GM19328 (cell line): ENCODE measurements at regions not wholly inside any gene's neighbourhood (a gene's known extent, or its start where the extent isn't known, plus 50 kb on each side); places are given as distances from the start of the nearest gene placed in this dataset.
"Not testable (repeated sequence)": the region's sequence is repeated elsewhere in the genome, so short reads cannot be mapped to it uniquely, and the experiment has no call there.

Source experiments
- ATAC-seq: cut with Tn5 transposase; IDR thresholded peaks from one replicate; pipeline ENCODE4 v1.9.1; 2021; ENCODE audit warnings: mild to moderate bottlenecking, moderate library complexity; ENCODE audit not compliant: unreplicated experiment

DNA sequence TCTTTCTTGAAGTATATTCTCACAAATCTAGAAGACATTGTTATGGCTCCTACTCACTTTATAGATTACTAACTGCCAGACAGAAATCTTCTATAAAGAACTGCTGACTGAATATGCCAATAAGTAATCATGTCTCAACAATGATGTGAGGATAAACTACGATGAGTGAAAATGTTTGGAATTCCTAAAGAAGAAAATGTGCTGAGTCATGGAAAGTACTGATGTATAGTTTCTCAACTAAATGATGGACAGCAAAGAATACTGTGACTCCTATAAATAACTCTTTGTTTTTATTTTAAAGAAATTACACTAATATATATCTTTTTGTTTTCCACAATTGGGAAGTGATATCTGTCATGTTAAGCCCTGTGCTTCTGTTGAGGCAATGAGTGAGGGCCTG lies 232.9 kb downstream of the LNPK start:
- ATAC-seq = no peak

DNA sequence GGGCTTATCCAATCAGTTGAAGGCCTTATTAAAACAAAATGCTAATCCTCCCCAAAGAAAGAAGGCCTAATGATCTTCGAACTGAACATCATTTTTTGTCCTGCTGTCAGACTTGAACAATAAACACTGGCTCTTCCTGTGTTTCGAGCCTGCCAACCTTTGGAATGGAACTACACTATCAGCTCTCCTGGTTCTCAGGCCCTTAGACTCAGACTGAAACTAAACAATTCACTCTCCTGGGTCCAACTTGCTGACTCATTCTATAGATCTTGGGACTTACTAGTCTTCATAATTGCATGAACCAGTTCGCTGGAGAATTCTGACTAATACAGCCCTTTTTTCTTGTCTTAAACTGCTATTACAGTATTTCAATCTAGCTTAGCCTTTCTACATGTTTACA lies 235.2 kb downstream of the LNPK start:
- no peak for ATAC-seq

DNA sequence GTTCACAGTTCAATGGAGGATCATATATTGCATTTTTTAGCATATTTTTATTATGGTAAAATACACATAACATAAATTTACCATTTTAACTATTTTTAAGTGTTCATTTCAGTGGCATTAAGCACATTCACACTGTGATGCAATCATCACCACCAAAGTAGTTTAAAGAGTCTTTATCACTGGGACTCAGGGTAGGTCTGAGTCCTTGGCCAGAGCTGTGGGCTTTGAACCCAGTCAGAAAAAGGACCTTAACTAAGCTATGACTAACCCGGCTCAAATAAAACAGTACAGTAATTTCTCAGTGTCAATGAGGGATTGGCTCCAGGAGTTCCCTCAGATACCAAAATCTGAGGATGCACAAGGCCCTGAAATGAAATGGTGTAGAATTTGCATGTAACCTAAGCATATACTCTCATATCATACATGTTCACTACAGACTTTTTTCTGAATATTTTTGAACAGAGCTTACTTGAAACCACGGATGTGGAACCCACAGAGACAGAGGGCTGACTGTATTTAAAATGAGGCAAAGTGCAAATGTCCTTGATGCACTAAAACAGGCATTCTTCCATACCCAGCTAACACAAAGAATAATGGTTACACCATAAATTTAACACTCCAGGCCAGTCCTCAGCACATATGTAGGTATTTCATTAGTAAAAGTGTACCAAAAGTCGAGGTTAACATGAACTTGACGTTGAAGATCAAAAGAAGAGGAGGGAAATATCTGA lies 246.2 kb downstream of the LNPK start:
- no peak for ATAC-seq

DNA sequence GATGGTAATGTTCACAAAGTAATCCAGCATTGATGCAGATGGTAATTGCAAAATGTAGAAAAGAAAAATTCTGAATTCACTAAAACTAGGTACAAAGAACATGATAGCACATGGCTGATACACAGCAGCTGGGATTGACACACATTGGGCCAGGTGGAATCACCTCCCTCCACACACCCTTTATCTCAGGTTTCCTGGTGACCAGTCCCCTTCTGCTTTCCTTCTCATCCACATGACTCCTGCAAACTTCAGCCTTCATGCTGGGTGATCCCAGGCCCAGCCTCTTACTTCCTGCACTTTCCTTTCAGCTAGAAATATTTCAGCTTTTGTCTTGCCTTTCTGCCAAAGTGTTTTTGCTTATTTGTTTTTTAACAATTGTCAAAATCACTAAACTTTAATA lies 246.9 kb downstream of the LNPK start:
- ATAC-seq = no peak

DNA sequence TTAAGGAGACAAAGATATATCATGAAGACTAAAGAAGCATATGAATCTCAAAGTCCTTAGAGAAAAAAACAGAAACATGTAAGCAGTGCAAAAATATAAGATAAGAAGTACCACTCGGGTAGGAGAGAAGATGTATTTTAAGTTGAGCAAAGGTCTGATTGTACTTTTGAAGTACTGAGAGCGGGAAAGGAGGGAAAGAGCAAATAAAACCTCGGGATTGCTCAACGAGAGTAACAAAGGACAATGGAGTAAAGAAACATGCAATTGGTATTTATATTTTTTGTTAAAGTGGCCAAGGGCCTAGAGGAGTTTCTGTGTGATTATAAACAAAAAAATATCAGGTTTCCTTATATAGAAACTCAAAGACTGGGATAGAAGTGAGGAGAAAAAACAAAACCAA lies 251.9 kb downstream of the LNPK start:
- ATAC-seq = no peak

DNA sequence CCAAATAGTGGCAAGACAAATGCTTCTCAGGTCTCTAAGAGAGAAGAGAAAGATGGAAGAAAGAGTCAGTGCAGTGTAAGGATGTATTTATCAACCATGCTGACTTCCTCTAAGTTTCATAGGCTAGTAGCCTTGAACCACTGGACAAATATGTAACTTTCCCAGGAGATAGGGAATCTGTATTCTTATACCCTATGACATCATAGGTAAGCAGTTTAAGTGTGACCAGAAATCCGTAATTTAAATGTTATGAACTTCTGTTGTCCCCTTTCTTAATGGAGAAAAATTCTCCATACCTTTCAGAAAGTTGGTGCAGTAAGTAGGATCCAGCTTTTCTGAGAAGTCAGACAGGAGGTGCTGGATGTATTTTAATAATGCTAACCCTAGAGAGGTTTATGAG lies 256.2 kb downstream of the LNPK start:
- ATAC-seq = no peak

DNA sequence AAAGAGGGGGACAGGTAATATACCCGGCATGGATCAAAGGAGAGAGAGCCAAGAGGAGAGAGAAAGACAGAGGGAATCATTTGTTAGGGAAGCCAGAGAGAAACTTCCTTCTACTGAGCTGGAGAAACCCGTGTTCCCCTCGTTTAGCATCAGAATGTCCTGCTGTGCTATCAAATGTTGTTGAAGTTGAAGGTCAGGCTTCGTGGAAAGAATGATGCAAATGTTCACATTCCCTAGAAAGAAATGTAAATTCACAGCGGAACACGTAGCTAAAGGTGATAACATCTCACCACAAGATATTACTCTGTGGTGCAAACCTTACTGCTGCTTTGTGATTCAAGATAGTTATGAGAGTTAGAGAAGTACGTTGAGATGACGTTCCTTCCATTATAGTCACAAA lies 258.1 kb downstream of the LNPK start:
- ATAC-seq = no peak

DNA sequence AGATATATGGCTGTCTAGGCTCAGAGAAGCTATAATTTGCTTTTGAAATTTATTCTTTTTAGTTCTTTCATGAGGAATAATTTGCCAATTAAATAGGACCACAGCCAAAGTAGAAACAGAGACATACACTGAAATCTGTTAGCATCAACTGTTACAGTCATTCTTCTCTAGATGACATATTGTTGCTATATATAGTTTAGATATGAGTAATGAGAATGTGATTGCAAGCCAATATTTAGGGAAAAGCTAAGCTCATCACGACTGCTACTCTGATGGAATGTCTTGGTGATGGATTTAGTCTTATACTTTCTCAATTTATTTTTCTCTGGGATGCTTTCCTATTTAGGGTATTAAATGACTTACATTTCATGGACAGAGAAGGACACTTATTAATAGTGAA lies 259.1 kb downstream of the LNPK start:
- ATAC-seq = no peak

DNA sequence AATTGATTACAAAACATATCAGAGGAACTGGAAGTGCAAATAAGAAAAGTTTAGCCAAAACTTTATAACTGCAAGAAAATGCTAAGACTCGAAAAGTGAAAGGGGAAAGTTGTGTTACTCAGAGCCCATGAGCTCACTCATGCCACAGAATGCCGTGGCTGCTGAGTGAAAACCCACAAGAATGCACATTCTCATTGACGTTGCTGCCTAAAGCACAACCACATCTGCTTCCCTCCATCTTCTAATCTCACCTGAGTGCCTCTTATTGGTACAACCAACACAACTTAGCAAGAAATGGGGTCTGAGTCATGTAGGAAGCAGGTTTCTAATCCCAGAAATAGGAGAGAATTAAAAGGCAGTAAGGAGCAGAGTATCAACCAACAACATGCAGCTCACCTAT lies 259.7 kb downstream of the LNPK start:
- no peak for ATAC-seq

DNA sequence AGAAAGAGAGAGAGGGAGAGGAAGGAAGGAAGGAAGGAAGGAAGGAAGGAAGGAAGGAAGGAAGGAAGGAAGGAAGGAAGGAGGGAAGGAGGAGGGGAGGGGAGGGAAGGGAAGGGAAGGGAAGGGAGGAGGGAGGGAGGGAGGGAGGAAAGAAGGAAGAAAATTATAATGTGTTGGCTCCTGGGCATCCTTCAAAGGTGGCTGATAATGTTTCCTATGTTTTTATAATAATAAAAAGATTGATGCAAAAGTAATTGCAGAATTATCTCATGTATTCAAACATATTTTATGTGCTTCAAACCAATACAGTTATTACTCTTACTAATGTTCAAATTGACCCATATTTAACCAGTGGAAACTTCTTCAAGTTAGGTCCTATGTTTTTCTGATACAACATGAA lies 260.9 kb downstream of the LNPK start:
- no peak for ATAC-seq

DNA sequence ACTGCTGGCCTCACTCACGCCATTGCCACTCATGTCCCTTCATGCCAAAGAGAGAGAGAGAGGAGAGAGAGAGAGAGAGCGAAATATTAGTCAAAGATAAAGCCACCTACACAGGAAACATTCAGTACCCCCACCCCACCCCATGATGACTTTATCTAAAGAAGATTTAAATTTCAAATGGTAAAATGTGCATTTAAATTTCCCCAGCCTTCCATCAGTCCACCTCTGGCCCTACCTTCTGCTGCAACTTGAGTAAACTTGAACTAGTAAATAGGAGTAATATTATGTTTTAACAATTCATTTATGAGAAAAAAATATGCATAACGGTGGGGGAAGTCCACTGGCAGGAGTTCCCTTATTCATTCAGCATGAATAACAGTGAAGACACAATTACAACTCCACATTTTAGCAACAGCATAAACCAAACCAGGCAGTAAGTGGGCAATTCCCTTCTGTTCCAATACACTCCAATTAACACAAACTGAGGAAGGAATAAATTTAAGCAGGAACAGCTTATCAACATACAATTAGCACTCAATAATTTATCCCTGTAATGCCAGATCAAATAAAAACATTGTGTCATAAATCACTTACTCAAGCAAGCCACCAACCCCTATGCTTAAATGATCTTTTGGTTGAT lies 264.2 kb downstream of the LNPK start:
- ATAC-seq = no peak

DNA sequence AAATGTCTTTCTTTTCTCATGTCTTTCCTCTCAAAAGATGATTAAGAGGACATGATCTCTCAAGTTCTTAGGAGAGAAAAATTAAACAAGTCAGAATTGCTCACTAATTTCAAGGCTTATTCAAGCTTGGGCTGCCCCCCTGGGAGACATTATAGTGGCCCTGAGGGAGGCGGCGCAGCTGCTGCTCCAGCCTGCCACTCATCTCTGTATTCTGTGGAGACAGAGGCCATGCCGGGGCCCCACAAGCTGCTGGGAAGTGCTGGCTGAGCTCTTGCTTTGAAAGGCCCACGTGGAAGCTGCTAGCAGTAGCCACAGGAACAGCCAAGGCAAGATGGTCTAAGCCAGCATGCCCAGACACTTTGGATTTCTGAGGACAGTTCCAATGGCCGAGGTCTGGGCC lies 267.4 kb downstream of the LNPK start:
- ATAC-seq = no peak

DNA sequence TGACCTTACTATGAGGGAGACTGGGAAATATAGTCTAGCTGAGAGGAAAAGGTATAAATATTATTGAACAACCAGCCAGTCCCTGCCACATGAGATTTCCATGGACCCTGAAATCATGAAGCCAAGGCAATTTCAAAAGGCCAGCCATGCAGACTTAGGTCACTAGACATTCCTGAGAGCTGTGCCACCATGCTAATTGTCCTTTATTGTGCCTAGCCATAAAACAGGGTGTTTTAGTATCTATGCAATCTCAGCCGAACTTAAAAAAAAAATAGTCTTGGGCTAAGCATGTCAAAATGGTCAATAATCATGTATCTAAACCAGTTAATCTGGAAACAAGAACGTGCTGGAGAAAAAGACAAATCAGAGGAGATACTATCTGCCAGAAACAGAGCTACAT lies 269.5 kb downstream of the LNPK start:
- no peak for ATAC-seq

DNA sequence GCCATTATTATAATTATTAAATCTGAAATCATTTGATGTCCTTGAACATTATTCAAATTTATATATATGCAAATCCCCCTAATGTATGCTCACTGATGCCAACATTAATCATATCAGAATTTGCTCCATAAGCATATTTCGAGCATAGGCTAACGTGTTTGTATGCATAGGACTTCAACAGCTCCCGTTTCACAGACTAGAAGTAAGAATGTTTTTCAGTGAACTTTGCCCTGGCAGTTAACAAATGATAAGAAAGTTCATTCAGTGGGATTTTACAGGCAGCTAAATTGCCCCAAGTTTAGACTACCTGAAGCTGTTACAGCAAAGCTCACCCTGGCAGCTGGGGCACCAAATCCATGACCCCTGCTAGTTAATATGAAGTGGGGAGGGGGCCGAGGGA lies 272.0 kb downstream of the LNPK start:
- ATAC-seq = no peak

DNA sequence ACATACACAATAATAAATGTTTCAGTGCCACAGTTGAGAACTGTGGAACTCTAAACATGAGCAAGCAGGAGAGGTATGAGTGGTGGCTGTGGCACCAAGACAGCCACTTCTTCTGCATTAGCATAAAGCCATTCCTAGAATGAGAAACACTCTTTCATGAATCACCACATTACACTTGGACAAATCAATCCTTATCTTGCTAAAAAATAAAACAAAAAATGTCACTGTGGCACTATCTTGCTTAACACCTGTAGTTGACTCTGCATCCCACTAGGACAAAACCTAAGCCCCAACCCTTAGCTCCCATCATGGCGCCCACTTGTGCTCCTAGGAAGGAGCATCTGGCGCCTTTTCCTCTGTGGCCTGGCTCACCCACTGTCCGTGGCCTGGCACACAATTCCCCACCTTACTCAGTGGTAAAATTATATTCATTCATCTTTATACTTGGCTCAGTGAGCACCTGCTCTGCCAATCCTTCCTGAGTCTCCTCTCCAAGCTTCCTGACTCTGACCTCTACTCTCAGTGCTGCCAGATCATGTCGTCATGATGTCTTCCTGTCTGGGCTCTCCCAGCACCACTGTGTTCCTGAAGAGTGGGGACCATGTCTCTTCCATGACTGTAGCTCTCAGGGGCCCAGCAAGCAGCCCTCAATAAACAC lies 272.9 kb downstream of the LNPK start:
- ATAC-seq = no peak

DNA sequence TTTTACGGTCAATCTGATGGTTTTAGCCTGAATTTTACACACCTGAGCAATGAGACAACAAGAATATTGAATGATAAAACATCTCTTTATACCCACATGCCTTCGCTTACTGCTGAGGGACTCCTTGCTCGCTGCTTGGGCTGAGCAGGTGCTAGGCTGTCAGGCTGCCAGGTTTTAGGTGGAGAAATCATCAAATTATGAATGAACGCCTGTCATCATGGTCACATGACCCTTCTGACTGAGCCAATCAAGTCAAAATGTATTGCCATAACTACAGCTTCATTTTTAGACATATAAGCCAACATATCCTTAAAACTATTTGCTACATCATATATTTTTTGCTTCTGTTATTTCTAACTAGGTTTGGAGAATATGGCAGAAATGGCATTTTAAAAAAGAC lies 274.0 kb downstream of the LNPK start:
- ATAC-seq = no peak

DNA sequence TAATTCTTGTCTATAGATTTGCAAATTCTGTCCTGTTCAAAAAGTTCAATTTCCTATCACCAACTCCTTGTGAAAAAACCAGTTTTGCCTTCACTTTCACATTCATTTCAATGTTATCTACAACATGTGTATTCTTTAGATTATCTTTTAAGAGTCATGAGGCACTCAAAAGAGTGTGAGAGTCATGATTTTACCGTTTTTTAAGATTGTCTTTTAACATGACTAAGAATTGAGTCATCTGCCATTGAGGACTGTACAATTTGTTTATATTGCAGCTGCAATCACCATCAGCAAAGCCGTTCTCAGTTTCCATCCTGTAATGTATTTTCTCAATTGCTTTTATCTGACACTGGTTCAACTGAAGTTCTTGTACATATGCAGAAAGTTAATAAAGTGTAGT lies 275.8 kb downstream of the LNPK start:
- no peak for ATAC-seq

DNA sequence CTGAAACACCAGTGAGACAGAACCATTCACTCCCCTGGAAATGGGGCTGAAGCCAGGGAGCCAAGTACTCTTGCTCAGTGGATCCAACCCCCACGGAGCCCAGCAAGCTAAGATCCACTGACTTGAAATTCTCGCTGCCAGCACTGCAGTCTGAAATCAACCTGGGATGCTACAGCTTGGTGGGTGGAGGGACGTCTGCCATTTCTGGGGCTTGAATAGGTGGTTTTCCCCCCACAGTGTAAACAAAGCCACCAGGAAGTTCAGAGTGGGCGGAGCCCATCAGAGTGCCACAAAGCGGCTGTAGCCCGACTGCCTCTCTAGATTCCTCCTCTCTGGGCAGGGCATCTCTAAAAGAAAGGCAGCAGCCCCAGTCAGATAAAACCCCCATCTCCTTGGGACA lies 292.8 kb downstream of the LNPK start:
- no peak for ATAC-seq

DNA sequence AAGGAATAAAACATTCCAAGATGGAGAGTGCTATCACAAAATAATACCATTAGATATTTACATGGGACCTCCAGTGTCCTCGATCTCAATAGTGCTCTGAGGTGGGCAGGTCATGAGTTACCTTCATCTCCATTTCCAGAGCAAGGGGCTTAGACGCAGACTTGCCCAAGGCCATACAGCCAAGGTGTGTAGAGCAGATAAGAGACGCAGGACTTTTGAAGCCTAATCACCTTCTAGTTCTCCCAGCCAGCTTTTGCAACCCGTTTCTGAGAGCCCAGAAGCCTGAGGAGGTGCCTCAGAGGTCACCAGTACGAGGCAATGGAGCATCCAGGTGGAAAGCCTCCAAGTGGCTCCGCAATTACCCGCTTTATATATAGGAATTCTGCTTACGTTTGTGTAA lies 294.7 kb downstream of the LNPK start:
- no peak for ATAC-seq

DNA sequence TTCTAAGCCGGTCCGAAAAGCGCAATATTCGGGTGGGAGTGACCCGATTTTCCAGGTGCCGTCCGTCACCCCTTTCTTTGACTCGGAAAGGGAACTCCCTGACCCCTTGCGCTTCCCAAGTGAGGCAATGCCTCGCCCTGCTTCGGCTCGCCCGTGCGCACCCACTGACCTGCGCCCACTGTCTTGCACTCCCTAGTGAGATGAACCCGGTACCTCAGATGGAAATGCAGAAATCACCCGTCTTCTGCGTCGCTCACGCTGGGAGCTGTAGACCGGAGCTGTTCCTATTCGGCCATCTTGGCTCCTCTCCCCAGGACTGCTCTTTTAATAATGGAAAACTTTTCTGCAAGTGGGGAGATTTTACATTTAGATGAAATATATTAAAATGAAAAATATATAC lies 297.5 kb downstream of the LNPK start:
- ATAC-seq = not testable (repeated sequence)

DNA sequence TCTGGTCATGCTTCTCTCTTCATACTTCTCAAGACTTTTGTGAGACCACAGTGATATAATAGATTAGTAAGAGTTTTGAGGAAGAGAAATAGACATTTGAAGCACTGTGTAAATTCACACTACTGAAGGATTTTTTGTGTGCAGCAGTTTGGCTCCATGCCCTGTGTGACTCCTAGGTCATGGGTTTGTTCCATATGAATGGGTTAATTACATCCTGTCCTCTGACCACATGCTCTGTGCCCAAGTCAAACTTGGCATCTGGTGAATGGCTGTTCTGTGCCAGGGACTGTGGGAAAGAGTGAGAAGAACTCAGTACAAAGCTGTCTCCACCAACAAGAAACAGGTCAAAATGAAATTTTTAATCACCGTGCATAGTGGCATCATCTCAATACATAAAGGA lies 304.0 kb downstream of the LNPK start:
- no peak for ATAC-seq

DNA sequence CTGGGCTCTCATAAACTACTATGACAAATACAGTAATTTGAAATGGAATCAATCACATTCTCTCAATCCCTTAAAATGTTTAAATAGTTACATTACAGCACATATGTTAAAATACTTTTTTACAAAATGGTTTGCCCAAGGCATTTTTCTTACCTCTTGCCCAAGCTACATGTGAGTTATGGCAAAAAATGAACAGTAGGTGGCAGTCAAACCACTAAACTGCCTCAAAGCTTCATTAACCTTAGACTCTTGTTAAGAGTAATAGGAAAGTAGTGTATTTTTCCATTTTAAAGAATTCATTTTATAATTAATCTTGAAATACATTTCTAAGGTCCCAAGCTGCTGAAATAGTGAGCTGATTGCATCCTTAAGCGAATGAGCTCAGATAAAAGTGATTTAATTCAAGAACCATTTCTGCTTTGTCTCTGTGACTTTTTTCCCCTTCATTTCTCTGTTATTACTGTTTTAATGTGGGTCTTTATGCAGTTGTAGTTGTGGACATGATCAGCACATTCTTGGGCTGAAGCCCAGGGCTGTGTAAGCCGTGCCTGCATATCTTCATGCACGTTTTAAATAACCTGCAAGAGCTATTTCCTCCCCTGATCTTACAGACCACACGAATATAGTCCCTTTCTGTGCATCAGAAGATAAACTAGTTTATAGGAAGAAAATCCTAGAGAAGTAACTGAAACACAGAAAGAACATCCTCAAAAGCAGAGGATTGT lies 311.8 kb downstream of the LNPK start:
- ATAC-seq = peak; percentile 73
